GM23338 (cell line): ENCODE measurements at regions not wholly inside any gene's neighbourhood (a gene's known extent, or its start where the extent isn't known, plus 50 kb on each side); places are given as distances from the start of the nearest gene placed in this dataset.

Source experiments
- ATAC-seq: fragments of 200-7000 bp; cut with Tn5 transposase; 3 replicates; pipeline ENCODE4 v1.9.1; 2020
- DNase-seq: peaks from one replicate; pipeline ENCODE4 v3.0.0-alpha.2; 2015; ENCODE audit warnings: low spot score
- H2AFZ ChIP-seq: fragments of 200-600 bp; sonication (generic); 2 replicates; pipeline ENCODE4 v1.8.0; 2016; ENCODE audit warnings: antibody characterized with exemption, mild to moderate bottlenecking, moderate library complexity
- H3F3A ChIP-seq: fragments of 200-600 bp; sonication (generic); replicated peaks from 2 replicates; pipeline ENCODE4 v1.8.0; 2017; ENCODE audit warnings: antibody characterized with exemption, mixed run types, low read depth
- H3K27ac ChIP-seq: fragments of 200-600 bp; sonication (generic); 2 replicates; pipeline ENCODE4 v1.6.1; 2016; ENCODE audit warnings: low read depth
- H3K27me3 ChIP-seq: fragments of 200-600 bp; sonication (generic); 2 replicates; pipeline ENCODE4 v1.8.0; 2016; ENCODE audit warnings: mild to moderate bottlenecking, mixed run types, moderate library complexity; ENCODE audit not compliant: insufficient read depth
- H3K36me3 ChIP-seq: fragments of 200-600 bp; sonication (generic); 2 replicates; pipeline ENCODE4 v1.8.0; 2016; ENCODE audit warnings: mild to moderate bottlenecking; ENCODE audit not compliant: insufficient read depth
- H3K4me1 ChIP-seq: fragments of 200-600 bp; sonication (generic); 2 replicates; pipeline ENCODE4 v1.8.0; 2016; ENCODE audit warnings: mild to moderate bottlenecking, moderate library complexity; ENCODE audit not compliant: insufficient read depth
- H3K4me2 ChIP-seq: fragments of 200-600 bp; sonication (generic); 2 replicates; pipeline ENCODE4 v1.7.1; 2017; ENCODE audit warnings: mixed run types
- H3K4me3 ChIP-seq: fragments of 200-600 bp; sonication (generic); 2 replicates; pipeline ENCODE4 v1.6.1; 2016; ENCODE audit warnings: mixed run types
- H3K79me2 ChIP-seq: fragments of 200-600 bp; sonication (generic); replicated peaks from 2 replicates; pipeline ENCODE4 v1.8.0; 2017; ENCODE audit warnings: mild to moderate bottlenecking; ENCODE audit not compliant: insufficient read depth
- H3K9me2 ChIP-seq: fragments of 200-600 bp; sonication (generic); 2 replicates; pipeline ENCODE4 v1.8.0; 2017; ENCODE audit not compliant: insufficient read depth
- H4K20me1 ChIP-seq: fragments of 200-600 bp; sonication (generic); replicated peaks from 2 replicates; pipeline ENCODE4 v1.8.0; 2017; ENCODE audit warnings: mild to moderate bottlenecking; ENCODE audit not compliant: insufficient read depth
- H3K27ac Mint-ChIP-seq: 2 replicates; pipeline ENCODE4 v1.8.0; 2020; ENCODE audit warnings: inconsistent platforms, mild to moderate bottlenecking, moderate library complexity, mixed read lengths
- H3K27me3 Mint-ChIP-seq: 3 replicates; pipeline ENCODE4 v1.8.0; 2022; ENCODE audit warnings: low read depth, mild to moderate bottlenecking, moderate library complexity, mixed read lengths, inconsistent platforms; ENCODE audit not compliant: insufficient read depth, poor library complexity
- H3K36me3 Mint-ChIP-seq: 3 replicates; pipeline ENCODE4 v1.8.0; 2021; ENCODE audit warnings: low read depth, mild to moderate bottlenecking, inconsistent platforms, moderate library complexity, mixed read lengths
- H3K4me1 Mint-ChIP-seq: 3 replicates; pipeline ENCODE4 v1.8.0; 2020; ENCODE audit warnings: mild to moderate bottlenecking, inconsistent platforms, mixed read lengths
- H3K4me3 Mint-ChIP-seq: 3 replicates; pipeline ENCODE4 v1.8.0; 2021; ENCODE audit warnings: moderate library complexity, mild to moderate bottlenecking, inconsistent platforms, mixed read lengths
- H3K9me3 Mint-ChIP-seq: 3 replicates; pipeline ENCODE4 v1.8.0; 2020; ENCODE audit warnings: moderate library complexity, mild to moderate bottlenecking, inconsistent platforms, mixed read lengths
- CREB1 ChIP-seq: fragments of 250-450 bp; sonication (Bioruptor Pico); IDR thresholded peaks from 2 replicates; pipeline ENCODE4 v1.5.0; 2020; ENCODE audit warnings: low read depth, mild to moderate bottlenecking, moderate library complexity
- CTCF ChIP-seq, 2 experiments: fragments of 200-600 bp in 1 of 2; sonication (generic) in 1 of 2; conservative IDR thresholded peaks; 2 replicates each; pipeline versions ENCODE4 v1.5.1 to v1.6.1; 2016 to 2017; ENCODE audit warnings: antibody characterized with exemption in 2 of 2, low read depth in 2 of 2, mild to moderate bottlenecking in 2 of 2, moderate library complexity in 1 of 2
- EZH2 ChIP-seq: fragments of 200-600 bp; sonication (generic); IDR thresholded peaks from one replicate; pipeline ENCODE4 v1.8.0; 2017; ENCODE audit warnings: antibody characterized with exemption, mild to moderate bottlenecking, low read depth; ENCODE audit not compliant: unreplicated experiment
- EZH2phosphoT487 ChIP-seq: fragments of 200-600 bp; sonication (generic); IDR thresholded peaks from one replicate; pipeline ENCODE4 v1.8.1; 2018; ENCODE audit warnings: antibody characterized with exemption; ENCODE audit not compliant: unreplicated experiment
- JUNB ChIP-seq: IDR thresholded peaks from one replicate; pipeline ENCODE4 v1.6.1; 2016; ENCODE audit warnings: antibody characterized with exemption; ENCODE audit not compliant: unreplicated experiment
- REST ChIP-seq: IDR thresholded peaks from one replicate; pipeline ENCODE4 v1.6.1; 2018; ENCODE audit warnings: antibody characterized with exemption; ENCODE audit not compliant: unreplicated experiment
- STAT1 ChIP-seq: IDR thresholded peaks from one replicate; pipeline ENCODE4 v1.6.1; 2016; ENCODE audit warnings: antibody characterized with exemption; ENCODE audit not compliant: unreplicated experiment
- ZNF114 ChIP-seq: fragments of 250-450 bp; sonication (Bioruptor Pico); IDR thresholded peaks from 2 replicates; pipeline ENCODE4 v1.5.0; 2020; ENCODE audit warnings: mild to moderate bottlenecking, moderate library complexity
- ZNF462 ChIP-seq: fragments of 250-450 bp; sonication (Bioruptor Pico); IDR thresholded peaks from 2 replicates; pipeline ENCODE4 v1.5.0; 2020; ENCODE audit warnings: mild to moderate bottlenecking, moderate library complexity

- H3K9me2 ChIP-seq = 0 out of 2 replicates have a peak, but pooled peaks cover 2% of the 10 kb centered on the region
- Mint-ChIP-seq H3K9me3 (no peaks in the 10 kb centered on the region), H3K4me3 (no peak overlapping the region), H3K27ac (no peak overlapping the region), H3K27me3 (no peaks in the 10 kb centered on the region), H3K36me3 (no peaks in the 10 kb centered on the region), H3K4me1 (peaks cover 8% of the 10 kb centered on the region; the same call in 2 of the 3 replicates)
- DNase-seq = no peak
- H3K36me3 ChIP-seq = no peaks in the 10 kb centered on the region
- H4K20me1 ChIP-seq = no peaks in the 10 kb centered on the region
- no peaks in the 10 kb centered on the region for H3F3A ChIP-seq
- H3K27me3 ChIP-seq = no peaks in the 10 kb centered on the region
- no peaks in the 10 kb centered on the region for H3K79me2 ChIP-seq
- H3K4me2 ChIP-seq = no peak overlapping the region
- H3K4me3 ChIP-seq = no peak overlapping the region
- no peak for TF ChIP-seq ZNF114
- TF ChIP-seq EZH2 = no peak
- no peak for TF ChIP-seq REST
- no peak for TF ChIP-seq CTCF (conservative IDR thresholded peaks at IDR 0.05; ENCODE audit: low read depth in 2 of 2)
- no peak for TF ChIP-seq EZH2phosphoT487
- 0 out of 2 replicates have a peak, but pooled peaks cover 4% of the 10 kb centered on the region for H3K4me1 ChIP-seq
- no peak overlapping the region for H2AFZ ChIP-seq
- no peak overlapping the region for H3K27ac ChIP-seq
- no peak for ATAC-seq
Measured at GRCh38 chr1:96104506-96104905, 617.1 kb upstream of the PTBP2 start.

GRCh38 chr1:96104906-96105305 is 616.7 kb upstream of the PTBP2 start:
- Mint-ChIP-seq H3K4me1 (peaks cover 8% of the 10 kb centered on the region; the same call in 2 of the 3 replicates), H3K27me3 (no peaks in the 10 kb centered on the region)
- H3K27ac ChIP-seq = no peak overlapping the region
- TF ChIP-seq CREB1 (CRISPR knock-in tag) = no peak
- no peak for TF ChIP-seq STAT1
- no peak for TF ChIP-seq JUNB
- no peak for TF ChIP-seq ZNF462 (CRISPR knock-in tag)

More at GRCh38 chr1:96104906-96105305, 616.7 kb upstream of the PTBP2 start:
- Histone ChIP-seq H2AFZ (no peak overlapping the region), H3K79me2 (no peaks in the 10 kb centered on the region), H3K27me3 (no peaks in the 10 kb centered on the region), H3K4me3 (no peak overlapping the region), H3F3A (no peaks in the 10 kb centered on the region), H3K4me2 (no peak overlapping the region), H3K9me2 (0 out of 2 replicates have a peak, but pooled peaks cover 2% of the 10 kb centered on the region), H3K4me1 (0 out of 2 replicates have a peak, but pooled peaks cover 4% of the 10 kb centered on the region), H4K20me1 (no peaks in the 10 kb centered on the region), H3K36me3 (no peaks in the 10 kb centered on the region)
- no peak overlapping the region for H3K4me3 Mint-ChIP-seq
- no peak for ATAC-seq
- no peaks in the 10 kb centered on the region for H3K9me3 Mint-ChIP-seq
- H3K27ac Mint-ChIP-seq = no peak overlapping the region
- no peak for DNase-seq
- no peaks in the 10 kb centered on the region for H3K36me3 Mint-ChIP-seq
